Astrocyte (in vitro differentiated cells and primary cell): ENCODE measurements at regions not wholly inside any gene's neighbourhood (a gene's known extent, or its start where the extent isn't known, plus 50 kb on each side); places are given as distances from the start of the nearest gene placed in this dataset.

ENCODE experiments used
- DNase-seq: peaks from one replicate; pipeline ENCODE4 v3.0.0-alpha.2; 2010; ENCODE audit warnings: low read depth
- FAIRE-seq: peaks from 2 replicates; lab custom pipeline; 2011; peaks lifted over from hg19 to GRCh38; lab: Jason Lieb, UNC
- H2AFZ ChIP-seq: 2 replicates; pipeline ENCODE4 v1.6.0; 2012; ENCODE audit warnings: low read depth, low read length, inconsistent platforms
- H3K27ac ChIP-seq: 2 replicates; pipeline ENCODE4 v1.5.1; 2011; ENCODE audit warnings: low read depth, low read length, inconsistent platforms
- H3K27me3 ChIP-seq: 2 replicates; pipeline ENCODE4 v1.6.0; 2011; ENCODE audit warnings: low read length, inconsistent platforms; ENCODE audit not compliant: insufficient read depth
- H3K36me3 ChIP-seq: 2 replicates; pipeline ENCODE4 v1.5.1; 2011; ENCODE audit warnings: low read length, inconsistent platforms; ENCODE audit not compliant: insufficient read depth
- H3K4me1 ChIP-seq: 2 replicates; pipeline ENCODE4 v1.5.1; 2011; ENCODE audit warnings: low read length, inconsistent platforms; ENCODE audit not compliant: insufficient read depth
- H3K4me2 ChIP-seq: 2 replicates; pipeline ENCODE4 v1.6.0; 2012; ENCODE audit warnings: low read length, inconsistent platforms
- H3K4me3 ChIP-seq: 2 replicates; pipeline ENCODE4 v1.5.1; 2011; ENCODE audit warnings: low read depth, mild to moderate bottlenecking, low read length, inconsistent platforms; ENCODE audit not compliant: insufficient read depth
- H3K79me2 ChIP-seq: 2 replicates; pipeline ENCODE4 v1.6.0; 2012; ENCODE audit warnings: mild to moderate bottlenecking, low read length, inconsistent platforms; ENCODE audit not compliant: insufficient read depth
- H3K9ac ChIP-seq: 2 replicates; pipeline ENCODE4 v1.6.0; 2012; ENCODE audit warnings: mild to moderate bottlenecking, low read length, inconsistent platforms
- H3K9me3 ChIP-seq: 2 replicates; pipeline ENCODE4 v1.5.1; 2012; ENCODE audit warnings: low read depth, mild to moderate bottlenecking, low read length, inconsistent platforms; ENCODE audit not compliant: insufficient read depth
- H4K20me1 ChIP-seq: 2 replicates; pipeline ENCODE4 v1.6.0; 2012; ENCODE audit warnings: low read length, inconsistent platforms; ENCODE audit not compliant: insufficient read depth
- H3K27ac Mint-ChIP-seq: one replicate; pipeline ENCODE4 v1.8.0; 2021; ENCODE audit warnings: mild to moderate bottlenecking, mixed read lengths; ENCODE audit not compliant: unreplicated experiment
- H3K27me3 Mint-ChIP-seq: one replicate; pipeline ENCODE4 v1.8.0; 2021; ENCODE audit warnings: low read depth, mixed read lengths; ENCODE audit not compliant: unreplicated experiment
- H3K36me3 Mint-ChIP-seq: one replicate; pipeline ENCODE4 v1.8.0; 2021; ENCODE audit warnings: low read depth, mixed read lengths; ENCODE audit not compliant: unreplicated experiment
- H3K4me1 Mint-ChIP-seq: one replicate; pipeline ENCODE4 v1.8.0; 2021; ENCODE audit warnings: low read depth, mixed read lengths; ENCODE audit not compliant: unreplicated experiment
- H3K4me3 Mint-ChIP-seq: one replicate; pipeline ENCODE4 v1.8.0; 2021; ENCODE audit warnings: mild to moderate bottlenecking, moderate library complexity, mixed read lengths; ENCODE audit not compliant: unreplicated experiment
- H3K9me3 Mint-ChIP-seq: one replicate; pipeline ENCODE4 v1.8.0; 2021; ENCODE audit warnings: mild to moderate bottlenecking, mixed read lengths; ENCODE audit not compliant: unreplicated experiment
- EZH2 ChIP-seq: IDR thresholded peaks from 2 replicates; pipeline ENCODE4 v1.6.1; 2012; ENCODE audit warnings: mild to moderate bottlenecking, low read length, inconsistent platforms; ENCODE audit not compliant: insufficient read depth
- TF ChIP-seq, protein P1 (sequence below): IDR thresholded peaks from 2 replicates; pipeline ENCODE4 v1.5.1; 2011; ENCODE audit warnings: low read depth, mild to moderate bottlenecking, inconsistent platforms, low read length, moderate library complexity; ENCODE audit not compliant: insufficient read depth

DNA sequence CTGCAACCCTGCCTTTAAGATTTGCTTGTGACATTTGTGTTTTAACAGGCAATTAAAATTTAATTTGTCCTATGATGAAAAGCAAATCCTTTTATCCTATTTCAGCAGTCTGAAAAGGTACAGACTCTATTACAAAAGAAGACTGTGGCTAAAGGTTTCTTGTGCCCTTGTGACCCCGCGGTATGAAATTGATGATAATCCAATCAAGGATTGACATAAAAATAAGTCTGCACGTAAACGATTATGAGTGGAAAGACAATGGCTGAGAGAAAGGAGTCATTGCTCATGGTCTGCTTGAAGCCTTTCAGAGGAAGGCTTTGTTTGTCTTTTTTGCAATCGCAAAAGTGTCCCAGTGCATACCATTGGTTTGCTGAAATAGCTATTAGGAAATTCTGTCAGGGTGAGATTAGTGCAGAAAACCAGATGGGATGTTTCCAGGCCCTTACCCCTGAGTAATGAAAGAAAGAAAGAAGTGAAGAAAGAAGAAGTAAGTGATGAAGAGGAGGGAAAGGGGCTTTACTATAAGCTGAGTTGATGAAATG, 867.8 kb upstream of the CDH8 start:
- FAIRE-seq, result no peak
- H3K4me2 ChIP-seq, result no peak overlapping the region
- Mint-ChIP-seq H3K27me3 (no peaks in the 10 kb centered on the region), H3K4me3 (no peak overlapping the region), H3K9me3 (no peaks in the 10 kb centered on the region), H3K36me3 (no peaks in the 10 kb centered on the region), H3K27ac (no peak overlapping the region), H3K4me1 (no peaks in the 10 kb centered on the region)
- H3K27me3 ChIP-seq, result no peaks in the 10 kb centered on the region
- H2AFZ ChIP-seq, result no peak overlapping the region
- TF ChIP-seq, protein P1, sequence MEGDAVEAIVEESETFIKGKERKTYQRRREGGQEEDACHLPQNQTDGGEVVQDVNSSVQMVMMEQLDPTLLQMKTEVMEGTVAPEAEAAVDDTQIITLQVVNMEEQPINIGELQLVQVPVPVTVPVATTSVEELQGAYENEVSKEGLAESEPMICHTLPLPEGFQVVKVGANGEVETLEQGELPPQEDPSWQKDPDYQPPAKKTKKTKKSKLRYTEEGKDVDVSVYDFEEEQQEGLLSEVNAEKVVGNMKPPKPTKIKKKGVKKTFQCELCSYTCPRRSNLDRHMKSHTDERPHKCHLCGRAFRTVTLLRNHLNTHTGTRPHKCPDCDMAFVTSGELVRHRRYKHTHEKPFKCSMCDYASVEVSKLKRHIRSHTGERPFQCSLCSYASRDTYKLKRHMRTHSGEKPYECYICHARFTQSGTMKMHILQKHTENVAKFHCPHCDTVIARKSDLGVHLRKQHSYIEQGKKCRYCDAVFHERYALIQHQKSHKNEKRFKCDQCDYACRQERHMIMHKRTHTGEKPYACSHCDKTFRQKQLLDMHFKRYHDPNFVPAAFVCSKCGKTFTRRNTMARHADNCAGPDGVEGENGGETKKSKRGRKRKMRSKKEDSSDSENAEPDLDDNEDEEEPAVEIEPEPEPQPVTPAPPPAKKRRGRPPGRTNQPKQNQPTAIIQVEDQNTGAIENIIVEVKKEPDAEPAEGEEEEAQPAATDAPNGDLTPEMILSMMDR, result no peak
- TF ChIP-seq EZH2, result no peak
- H3K4me1 ChIP-seq, result no peaks in the 10 kb centered on the region
- H3K9ac ChIP-seq, result no peak overlapping the region
- no peak overlapping the region for H3K4me3 ChIP-seq
- no peak for DNase-seq
- no peak overlapping the region for H3K27ac ChIP-seq
- no peaks in the 10 kb centered on the region for H3K36me3 ChIP-seq
- H3K79me2 ChIP-seq, result no peaks in the 10 kb centered on the region
- H4K20me1 ChIP-seq, result no peaks in the 10 kb centered on the region
- H3K9me3 ChIP-seq, result no peaks in the 10 kb centered on the region

DNA sequence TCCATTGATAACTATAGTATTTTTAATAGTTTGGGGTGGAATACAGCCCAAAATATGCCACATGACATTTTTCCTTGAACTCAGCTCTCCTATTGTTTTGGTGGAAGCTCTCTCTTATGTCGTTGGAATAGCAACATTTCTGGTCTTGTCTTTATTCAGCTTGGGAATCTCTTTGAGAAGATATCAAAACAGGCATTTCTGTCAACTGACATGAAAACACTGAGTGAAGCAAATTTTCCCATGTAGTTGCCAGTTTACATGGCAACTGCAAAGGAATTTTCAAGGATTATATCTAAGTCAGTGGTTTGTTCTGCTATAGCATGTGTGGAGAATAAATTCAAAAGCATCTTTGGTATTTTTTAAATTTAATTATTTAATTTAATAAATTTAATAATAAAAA, 863.5 kb upstream of the CDH8 start:
- no peak overlapping the region for H3K4me2 ChIP-seq
- no peaks in the 10 kb centered on the region for H3K36me3 Mint-ChIP-seq
- H3K79me2 ChIP-seq, result no peaks in the 10 kb centered on the region
- no peaks in the 10 kb centered on the region for H3K27me3 ChIP-seq
- H3K27ac ChIP-seq, result no peak overlapping the region
- no peaks in the 10 kb centered on the region for H3K4me1 ChIP-seq
- no peak overlapping the region for H2AFZ ChIP-seq
- H3K9me3 Mint-ChIP-seq, result no peaks in the 10 kb centered on the region
- no peaks in the 10 kb centered on the region for H3K9me3 ChIP-seq
- H3K4me3 ChIP-seq, result no peak overlapping the region
- TF ChIP-seq, protein P1, result no peak
- TF ChIP-seq EZH2, result no peak
- no peaks in the 10 kb centered on the region for H3K27me3 Mint-ChIP-seq
- H3K27ac Mint-ChIP-seq, result no peak overlapping the region
- H4K20me1 ChIP-seq, result no peaks in the 10 kb centered on the region
- H3K36me3 ChIP-seq, result no peaks in the 10 kb centered on the region
- H3K4me3 Mint-ChIP-seq, result no peak overlapping the region
- DNase-seq (no peak), FAIRE-seq (no peak)
- H3K9ac ChIP-seq, result no peak overlapping the region
- no peaks in the 10 kb centered on the region for H3K4me1 Mint-ChIP-seq

DNA sequence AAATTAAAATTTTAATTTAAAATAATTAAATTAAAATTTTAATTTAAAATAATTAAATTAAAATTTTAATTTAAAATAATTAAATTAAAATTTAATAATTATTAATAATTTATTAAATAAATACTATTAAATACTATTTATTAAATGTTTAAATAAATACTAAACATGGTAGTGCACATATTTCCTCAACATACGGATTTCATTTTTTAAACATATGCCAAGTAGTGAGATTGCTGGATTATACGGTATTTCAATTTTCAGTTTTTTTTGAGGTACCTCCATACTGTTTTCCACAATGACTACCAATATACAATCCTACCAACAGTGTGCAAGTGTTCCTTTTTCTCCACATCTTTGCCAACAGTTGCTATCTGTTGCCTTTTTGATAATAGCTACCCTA, 852.9 kb upstream of the CDH8 start:
- H3K9me3 ChIP-seq, result no peaks in the 10 kb centered on the region
- peaks cover 3% of the 10 kb centered on the region for H3K9me3 Mint-ChIP-seq
- no peak overlapping the region for H3K4me2 ChIP-seq
- H3K27ac ChIP-seq, result no peak overlapping the region
- no peak overlapping the region for H3K4me3 ChIP-seq
- no peaks in the 10 kb centered on the region for H3K27me3 Mint-ChIP-seq
- no peak overlapping the region for H3K9ac ChIP-seq
- H3K4me3 Mint-ChIP-seq, result no peak overlapping the region
- no peaks in the 10 kb centered on the region for H3K27me3 ChIP-seq
- H3K27ac Mint-ChIP-seq, result no peak overlapping the region
- H3K36me3 ChIP-seq, result no peaks in the 10 kb centered on the region
- no peaks in the 10 kb centered on the region for H3K4me1 Mint-ChIP-seq
- H3K4me1 ChIP-seq, result no peaks in the 10 kb centered on the region
- DNase-seq (no peak), FAIRE-seq (no peak)
- TF ChIP-seq, protein P1, result no peak
- TF ChIP-seq EZH2, result no peak
- no peaks in the 10 kb centered on the region for H3K79me2 ChIP-seq
- no peak overlapping the region for H2AFZ ChIP-seq
- no peaks in the 10 kb centered on the region for H3K36me3 Mint-ChIP-seq
- H4K20me1 ChIP-seq, result no peaks in the 10 kb centered on the region
